Breast epithelium (tissue), 4 donors: ENCODE measurements at regions not wholly inside any gene's neighbourhood (a gene's known extent, or its start where the extent isn't known, plus 50 kb on each side); places are given as distances from the start of the nearest gene placed in this dataset.

Experiments
- DNase-seq, 2 donors: peaks; one replicate each; pipeline ENCODE4 v3.0.0-alpha.2; 2019; ENCODE audit warnings: low spot score in 2 of 2
- H3K27ac ChIP-seq, 2 donors: fragments of 200-600 bp; sonication (generic) in 1 of 2; one replicate each; pipeline ENCODE4 v1.5.1; 2016 to 2019; ENCODE audit warnings: mild to moderate bottlenecking in 1 of 2
- H3K27me3 ChIP-seq, 2 donors: fragments of 200-600 bp; sonication (generic) in 1 of 2; one replicate each; pipeline versions ENCODE4 v1.5.1 to v1.6.0; 2017 to 2019; ENCODE audit warnings: control low read depth in 1 of 2, mild to moderate bottlenecking in 1 of 2
- H3K36me3 ChIP-seq: fragments of 200-600 bp; one replicate; pipeline ENCODE4 v1.5.1; 2019
- H3K4me1 ChIP-seq, 2 donors: fragments of 200-600 bp; sonication (generic); one replicate each; pipeline ENCODE4 v1.5.1; 2016 to 2019; ENCODE audit warnings: control low read depth in 1 of 2
- H3K4me3 ChIP-seq, 3 donors: fragments of 200-600 bp; sonication (generic); 1 replicate in 2 of 3; 2 replicates in 1 of 3; pipeline ENCODE4 v1.5.1; 2016 to 2019; ENCODE audit warnings: mild to moderate bottlenecking in 3 of 3, moderate library complexity in 2 of 3
- H3K9me3 ChIP-seq, 2 donors: fragments of 200-600 bp; sonication (generic) in 1 of 2; one replicate each; pipeline ENCODE4 v1.5.1; 2016 to 2019; ENCODE audit warnings: control low read depth in 1 of 2
- CTCF ChIP-seq, 3 donors: fragments of 450-650 bp; IDR thresholded peaks; one replicate each; pipeline ENCODE4 v1.5.1; 2016 to 2017; ENCODE audit warnings: antibody characterized with exemption in 3 of 3, mild to moderate bottlenecking in 3 of 3, moderate library complexity in 3 of 3
- POLR2A ChIP-seq: fragments of 450-650 bp; IDR thresholded peaks from one replicate; pipeline ENCODE4 v1.6.1; 2016; ENCODE audit warnings: antibody characterized with exemption, mild to moderate bottlenecking, moderate library complexity
- POLR2AphosphoS5 ChIP-seq, 3 donors: sonication (generic); formaldehyde crosslinking; IDR thresholded peaks; one replicate each; pipeline ENCODE4 v1.6.1; 2017; ENCODE audit warnings: antibody characterized with exemption in 3 of 3
- intact Hi-C: fragments of 100-400 bp; cut with DNase I; formaldehyde crosslinking; loops from one replicate; pipeline ENCODE4 v1.15.1; 2023; ENCODE audit warnings: low total_unique reads

- Histone ChIP-seq H3K36me3 (no peaks in the 10 kb centered on the region), H3K4me1 (no peaks in the 10 kb centered on the region), H3K27me3 (no peaks in the 10 kb centered on the region), H3K4me3 (no peak overlapping the region), H3K9me3 (no peaks in the 10 kb centered on the region), H3K27ac (no peak overlapping the region)
- TF ChIP-seq CTCF (IDR thresholded peaks at IDR 0.05), result no peak
- TF ChIP-seq POLR2A, result no peak
- TF ChIP-seq POLR2AphosphoS5 (IDR thresholded peaks at IDR 0.05), result no peak
- intact Hi-C loops, result no loop called here
- DNase-seq, result no peak
These were observed 460.1 kb upstream of the GCFC2 start for GRCh38 chr2:76170856-76171255.

- H3K36me3 ChIP-seq, result no peaks in the 10 kb centered on the region
- intact Hi-C loops, result no loop called here
- no peak for TF ChIP-seq CTCF (IDR thresholded peaks at IDR 0.05)
- no peak for TF ChIP-seq POLR2AphosphoS5 (IDR thresholded peaks at IDR 0.05)
- TF ChIP-seq POLR2A, result no peak
These were observed 459.3 kb upstream of the GCFC2 start for GRCh38 chr2:76170009-76170384.

GRCh38 chr2:76169276-76170008 is 458.7 kb upstream of the GCFC2 start:
- DNase-seq, result no peak
- Histone ChIP-seq H3K4me1 (no peaks in the 10 kb centered on the region), H3K27ac (no peak overlapping the region), H3K36me3 (no peaks in the 10 kb centered on the region), H3K27me3 (no peaks in the 10 kb centered on the region), H3K9me3 (no peaks in the 10 kb centered on the region), H3K4me3 (no peak overlapping the region)
- intact Hi-C loops, result no loop called here
- TF ChIP-seq CTCF (IDR thresholded peaks at IDR 0.05), result no peak
- TF ChIP-seq POLR2A, result no peak
- no peak for TF ChIP-seq POLR2AphosphoS5 (IDR thresholded peaks at IDR 0.05)

More at GRCh38 chr2:76170009-76170384, 459.3 kb upstream of the GCFC2 start:
- no peak for DNase-seq
- Histone ChIP-seq H3K4me1 (no peaks in the 10 kb centered on the region), H3K4me3 (no peak overlapping the region), H3K27ac (no peak overlapping the region), H3K9me3 (no peaks in the 10 kb centered on the region), H3K27me3 (no peaks in the 10 kb centered on the region)

GRCh38 chr2:76163860-76164259 is 453.1 kb upstream of the GCFC2 start:
- Histone ChIP-seq H3K27me3 (no peaks in the 10 kb centered on the region), H3K4me3 (no peak overlapping the region), H3K4me1 (no peaks in the 10 kb centered on the region), H3K36me3 (no peaks in the 10 kb centered on the region), H3K27ac (no peak overlapping the region), H3K9me3 (no peaks in the 10 kb centered on the region)
- intact Hi-C loops, result no loop called here
- no peak for DNase-seq
- no peak for TF ChIP-seq POLR2AphosphoS5 (IDR thresholded peaks at IDR 0.05)
- no peak for TF ChIP-seq POLR2A
- TF ChIP-seq CTCF (IDR thresholded peaks at IDR 0.05), result no peak

GRCh38 chr2:76160670-76161069 is 450.0 kb upstream of the GCFC2 start:
- TF ChIP-seq CTCF (IDR thresholded peaks at IDR 0.05), result no peak
- no peak for TF ChIP-seq POLR2AphosphoS5 (IDR thresholded peaks at IDR 0.05)
- no peak for TF ChIP-seq POLR2A
- no peaks in the 10 kb centered on the region for H3K27me3 ChIP-seq
- H3K4me3 ChIP-seq, result no peak overlapping the region
- DNase-seq, result no peak
- H3K9me3 ChIP-seq, result no peaks in the 10 kb centered on the region
- H3K27ac ChIP-seq, result no peak overlapping the region
- H3K4me1 ChIP-seq, result no peaks in the 10 kb centered on the region
- intact Hi-C loops, result no loop called here
- H3K36me3 ChIP-seq, result no peaks in the 10 kb centered on the region
